AG04450 (cell line): ENCODE measurements at regions not wholly inside any gene's neighbourhood (a gene's known extent, or its start where the extent isn't known, plus 50 kb on each side); places are given as distances from the start of the nearest gene placed in this dataset.

Source experiments
- CTCF ChIA-PET: fragments of 300-600, 350-600 bp; formaldehyde crosslinking; extraction: SDS; loops from one replicate; lab custom pipeline; 2022; ENCODE audit warnings: antibody characterized with exemption, inconsistent platforms; lab: Charles Lee
- POLR2A ChIA-PET: fragments of 350-600 bp; formaldehyde crosslinking; extraction: SDS; loops from one replicate; lab custom pipeline; 2021; ENCODE audit warnings: antibody characterized with exemption, inconsistent platforms; lab: Yijun Ruan, JAX
- DNase-seq: peaks from one replicate; pipeline ENCODE4 v3.0.0-alpha.2; 2011; ENCODE audit warnings: low read depth, low spot score
- H3K27ac ChIP-seq: one replicate; pipeline ENCODE4 v1.5.1; 2012; ENCODE audit warnings: low read depth, low read length, control low read depth
- H3K27me3 ChIP-seq: one replicate; pipeline ENCODE4 v1.6.0; 2012; ENCODE audit warnings: low read length; ENCODE audit not compliant: control insufficient read depth, insufficient read depth
- H3K4me3 ChIP-seq: 2 replicates; pipeline ENCODE4 v1.5.1; 2011; ENCODE audit warnings: mild to moderate bottlenecking, low read depth, low read length, control low read depth
- H3K9me3 ChIP-seq: 2 replicates; pipeline ENCODE4 v1.5.1; 2012; ENCODE audit warnings: low read length; ENCODE audit not compliant: control insufficient read depth, insufficient read depth
- TF ChIP-seq, protein P1 (sequence below): IDR thresholded peaks from 2 replicates; pipeline ENCODE4 v1.5.1; 2011; ENCODE audit warnings: low read depth, low read length, control low read depth, inconsistent platforms

DNA sequence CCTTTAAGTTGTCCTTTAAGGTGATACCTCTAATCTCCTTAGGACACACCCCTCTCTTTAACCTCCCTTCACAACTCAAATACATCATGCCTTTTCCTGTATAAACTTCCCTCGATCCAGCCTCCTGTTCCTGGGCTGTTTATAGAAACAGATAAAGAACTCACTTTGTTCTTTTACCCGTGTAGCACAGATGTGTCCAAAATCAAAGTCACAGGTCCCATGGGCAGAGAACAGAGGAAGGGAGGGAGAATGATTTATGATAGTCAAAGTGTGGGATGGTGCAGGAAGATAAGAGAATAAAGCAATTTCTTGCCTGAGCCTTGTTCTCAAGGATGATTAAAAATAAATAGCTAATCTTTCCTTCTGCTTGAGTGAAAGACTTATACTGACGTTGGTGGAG, 50.3 kb upstream of the CABCOCO1 start:
- no peaks in the 10 kb centered on the region for H3K9me3 ChIP-seq
- ChIA-PET POLR2A (no interaction called here), CTCF (interaction anchor here (0.6 to 1.0 kb wide), 3 partner anchors 423 to 1410 kb away, joined by 3 to 6 read pairs (median 4); no protein-coding TSS in a partner anchor)
- no peak overlapping the region for H3K4me3 ChIP-seq
- TF ChIP-seq, protein P1, sequence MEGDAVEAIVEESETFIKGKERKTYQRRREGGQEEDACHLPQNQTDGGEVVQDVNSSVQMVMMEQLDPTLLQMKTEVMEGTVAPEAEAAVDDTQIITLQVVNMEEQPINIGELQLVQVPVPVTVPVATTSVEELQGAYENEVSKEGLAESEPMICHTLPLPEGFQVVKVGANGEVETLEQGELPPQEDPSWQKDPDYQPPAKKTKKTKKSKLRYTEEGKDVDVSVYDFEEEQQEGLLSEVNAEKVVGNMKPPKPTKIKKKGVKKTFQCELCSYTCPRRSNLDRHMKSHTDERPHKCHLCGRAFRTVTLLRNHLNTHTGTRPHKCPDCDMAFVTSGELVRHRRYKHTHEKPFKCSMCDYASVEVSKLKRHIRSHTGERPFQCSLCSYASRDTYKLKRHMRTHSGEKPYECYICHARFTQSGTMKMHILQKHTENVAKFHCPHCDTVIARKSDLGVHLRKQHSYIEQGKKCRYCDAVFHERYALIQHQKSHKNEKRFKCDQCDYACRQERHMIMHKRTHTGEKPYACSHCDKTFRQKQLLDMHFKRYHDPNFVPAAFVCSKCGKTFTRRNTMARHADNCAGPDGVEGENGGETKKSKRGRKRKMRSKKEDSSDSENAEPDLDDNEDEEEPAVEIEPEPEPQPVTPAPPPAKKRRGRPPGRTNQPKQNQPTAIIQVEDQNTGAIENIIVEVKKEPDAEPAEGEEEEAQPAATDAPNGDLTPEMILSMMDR, result no peak
- no peak for DNase-seq
- no peak overlapping the region for H3K27ac ChIP-seq
- H3K27me3 ChIP-seq, result no peaks in the 10 kb centered on the region

DNA sequence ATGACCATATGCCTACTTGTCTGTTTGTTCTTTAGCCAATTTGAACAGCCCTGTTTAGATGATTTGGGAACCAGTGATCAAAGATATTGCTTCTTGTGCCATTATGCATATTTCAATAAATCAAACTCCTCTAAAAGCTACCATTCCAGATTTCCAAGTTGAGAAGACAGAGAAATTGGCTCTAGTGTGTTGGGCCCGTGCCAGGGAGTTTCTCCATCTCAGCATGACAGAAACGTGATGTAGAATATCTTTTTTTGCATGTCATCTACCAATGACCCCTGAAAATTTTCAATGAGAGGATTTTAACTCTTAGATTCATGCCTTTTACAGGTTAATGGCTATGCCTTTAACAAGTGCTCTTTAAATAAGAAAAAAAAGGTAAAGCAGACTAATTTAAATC, 50.7 kb upstream of the CABCOCO1 start:
- no peak overlapping the region for H3K27ac ChIP-seq
- no peaks in the 10 kb centered on the region for H3K27me3 ChIP-seq
- H3K4me3 ChIP-seq, result no peak overlapping the region
- ChIA-PET POLR2A (no interaction called here), CTCF (interaction anchor here (0.6 kb wide), 2 partner anchors 57 to 1409 kb away, joined by 3 to 6 read pairs; no protein-coding TSS in a partner anchor)
- no peak for DNase-seq
- TF ChIP-seq, protein P1, result no peak
- H3K9me3 ChIP-seq, result no peaks in the 10 kb centered on the region

DNA sequence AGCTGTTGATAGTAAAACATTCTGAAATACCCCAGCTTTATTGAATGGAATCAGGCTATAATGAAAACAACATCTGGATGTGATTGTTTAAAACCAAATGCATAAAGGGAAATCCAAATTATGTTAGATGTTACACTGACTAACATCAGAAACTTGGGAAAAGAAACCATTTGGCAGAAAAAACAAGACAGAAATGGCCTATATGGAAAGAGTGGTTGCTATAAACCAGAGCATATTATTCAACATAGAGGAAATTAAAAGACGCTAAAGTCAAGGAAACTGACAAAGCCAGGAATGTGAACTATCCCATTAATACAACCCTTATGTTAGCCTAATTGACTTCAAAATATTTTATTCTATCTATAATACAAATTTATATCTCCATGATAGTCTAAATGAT, 53.0 kb upstream of the CABCOCO1 start:
- no peak for DNase-seq
- H3K9me3 ChIP-seq, result no peaks in the 10 kb centered on the region
- CTCF ChIA-PET, result no interaction called here
- TF ChIP-seq, protein P1, result no peak
- H3K27ac ChIP-seq, result no peak overlapping the region
- POLR2A ChIA-PET, result no interaction called here
- no peak overlapping the region for H3K4me3 ChIP-seq
- no peaks in the 10 kb centered on the region for H3K27me3 ChIP-seq

DNA sequence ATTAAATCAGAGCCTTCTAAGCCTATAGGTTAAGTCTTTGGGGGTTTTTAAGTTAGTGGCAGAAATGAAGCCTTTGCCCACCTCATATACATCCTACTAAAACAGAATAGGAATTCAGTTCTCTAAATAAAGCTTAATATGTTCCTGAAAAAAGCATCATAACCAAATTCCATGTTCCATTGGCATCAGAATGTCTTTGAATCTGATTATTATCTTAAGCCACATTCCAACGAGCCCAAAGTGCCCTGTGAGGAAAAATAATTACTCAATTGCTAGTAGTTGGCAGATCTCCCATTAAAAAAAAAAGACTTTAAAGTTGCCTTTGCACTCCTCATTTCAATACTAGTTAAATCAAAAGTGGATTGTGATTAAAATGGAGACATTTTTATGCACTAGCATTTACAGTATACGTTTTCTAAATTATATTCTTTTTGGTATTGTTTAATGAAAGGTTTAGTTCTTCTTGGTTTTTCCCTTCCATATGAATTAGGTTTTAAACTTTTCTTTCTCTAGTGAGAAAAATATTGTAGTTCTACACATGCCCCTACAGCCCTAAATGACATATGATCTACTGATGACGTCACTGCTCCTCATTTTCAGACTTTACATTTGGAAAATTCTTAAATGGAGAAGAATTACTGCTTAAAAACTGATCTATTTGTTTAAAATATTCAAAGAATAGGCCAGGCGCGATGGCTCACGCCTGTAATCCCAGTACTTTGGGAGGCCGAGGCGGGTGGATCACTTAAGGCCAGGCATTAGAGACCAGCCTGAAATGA, 54.3 kb upstream of the CABCOCO1 start:
- ChIA-PET POLR2A (interaction anchor here (0.7 kb wide), 1 partner anchor 739 kb away, joined by 5 read pairs; no protein-coding TSS in a partner anchor), CTCF (interaction anchor here (0.6 to 1.0 kb wide), 3 partner anchors 16 to 264 kb away, joined by 3 to 5 read pairs (median 4); no protein-coding TSS in a partner anchor)
- TF ChIP-seq, protein P1, result no peak

More for the DNA sequence above, 54.3 kb upstream of the CABCOCO1 start:
- H3K4me3 ChIP-seq, result no peak overlapping the region
- DNase-seq, result no peak
- no peak overlapping the region for H3K27ac ChIP-seq
- no peaks in the 10 kb centered on the region for H3K27me3 ChIP-seq
- no peaks in the 10 kb centered on the region for H3K9me3 ChIP-seq
